Esophagus squamous epithelium (tissue), 5 donors: ENCODE measurements at regions not wholly inside any gene's neighbourhood (a gene's known extent, or its start where the extent isn't known, plus 50 kb on each side); places are given as distances from the start of the nearest gene placed in this dataset.

Source experiments
- DNase-seq: peaks from one replicate; lab custom pipeline; 2025; lab: John Stamatoyannopoulos, UW
- H3K27ac ChIP-seq, 4 donors: fragments of 200-600 bp; sonication (generic); one replicate each; pipeline ENCODE4 v1.5.1; 2016 to 2019; ENCODE audit warnings: mild to moderate bottlenecking in 1 of 4
- H3K27me3 ChIP-seq, 4 donors: fragments of 200-600 bp; sonication (generic); 1 replicate in 3 of 4; 2 replicates in 1 of 4; pipeline versions ENCODE4 v1.5.1 to v1.6.0; 2017 to 2021; ENCODE audit warnings: antibody characterized with exemption in 1 of 4
- H3K36me3 ChIP-seq, 3 donors: fragments of 200-600 bp; sonication (generic); one replicate each; pipeline ENCODE4 v1.5.1; 2016 to 2019
- H3K4me1 ChIP-seq, 3 donors: fragments of 200-600 bp; sonication (generic); one replicate each; pipeline ENCODE4 v1.5.1; 2017 to 2019
- H3K4me3 ChIP-seq, 4 donors: fragments of 200-600 bp; sonication (generic); 1 replicate in 3 of 4; 2 replicates in 1 of 4; pipeline ENCODE4 v1.5.1; 2016 to 2019; ENCODE audit warnings: mild to moderate bottlenecking in 2 of 4, moderate library complexity in 1 of 4
- H3K9me3 ChIP-seq, 3 donors: fragments of 200-600 bp; sonication (generic); one replicate each; pipeline ENCODE4 v1.5.1; 2016 to 2019
- CTCF ChIP-seq, 6 experiments: fragments of 450-650 bp in 4 of 6; fragments of 200-600 bp in 2 of 6; sonication (generic) in 2 of 6; IDR thresholded peaks; one replicate each; pipeline ENCODE4 v1.5.1; 2016 to 2019; ENCODE audit warnings: antibody characterized with exemption in 6 of 6, mild to moderate bottlenecking in 4 of 6, moderate library complexity in 4 of 6
- POLR2A ChIP-seq, 4 donors: fragments of 450-650 bp; IDR thresholded peaks; one replicate each; pipeline ENCODE4 v1.6.1; 2017; ENCODE audit warnings: antibody characterized with exemption in 4 of 4, mild to moderate bottlenecking in 4 of 4, moderate library complexity in 3 of 4
- WGBS, 2 donors: methylation state at CpG; one replicate each; pipeline ENCODE4 v1.1.5; 2018; 5-methylcytosine and 5-hydroxymethylcytosine counted together
- intact Hi-C: fragments of 100-400 bp; cut with DNase I; formaldehyde crosslinking; loops from one replicate; pipeline ENCODE4 v1.15.0; 2022
- donor health status: DM: yes; HTN: yes; CAD: no.

GRCh38 chr1:221241592-221241991, 362.3 kb downstream of the HLX start:
- no peak for DNase-seq
- Histone ChIP-seq H3K4me3 (no peak overlapping the region), H3K36me3 (no peaks in the 10 kb centered on the region), H3K4me1 (no peaks in the 10 kb centered on the region), H3K9me3 (no peaks in the 10 kb centered on the region), H3K27ac (no peak overlapping the region), H3K27me3 (no peaks in the 10 kb centered on the region)
- intact Hi-C loops, result no loop called here
- no peak for TF ChIP-seq POLR2A (IDR thresholded peaks at IDR 0.05)
- no peak for TF ChIP-seq CTCF (IDR thresholded peaks at IDR 0.05)
- 77 to 81% methylated on average over 2 of the region's 2 CpGs for WGBS, 2 donors

- no peak for DNase-seq
- Histone ChIP-seq H3K4me1 (no peaks in the 10 kb centered on the region), H3K9me3 (no peaks in the 10 kb centered on the region), H3K36me3 (no peaks in the 10 kb centered on the region), H3K27me3 (no peaks in the 10 kb centered on the region), H3K4me3 (no peak overlapping the region), H3K27ac (no peak overlapping the region)
- WGBS, 2 donors, result 71 to 76% methylated on average over 2 of the region's 2 CpGs
- TF ChIP-seq CTCF (IDR thresholded peaks at IDR 0.05) (no peak), POLR2A (IDR thresholded peaks at IDR 0.05) (no peak)
- intact Hi-C loops, result no loop called here
These were observed 366.8 kb downstream of the HLX start for GRCh38 chr1:221246067-221246466.

GRCh38 chr1:221246628-221247415, 367.6 kb downstream of the HLX start:
- intact Hi-C loops, result no loop called here
- no peak for TF ChIP-seq CTCF (IDR thresholded peaks at IDR 0.05)
- no peak for TF ChIP-seq POLR2A (IDR thresholded peaks at IDR 0.05)
- H3K36me3 ChIP-seq, result no peaks in the 10 kb centered on the region
- H3K27me3 ChIP-seq, result no peaks in the 10 kb centered on the region
- no peak for DNase-seq
- no peaks in the 10 kb centered on the region for H3K4me1 ChIP-seq
- H3K27ac ChIP-seq, result no peak overlapping the region
- no peaks in the 10 kb centered on the region for H3K9me3 ChIP-seq
- WGBS, 2 donors, result 88 to 89% methylated on average over 4 of the region's 4 CpGs
- no peak overlapping the region for H3K4me3 ChIP-seq

GRCh38 chr1:221251580-221251979, 372.3 kb downstream of the HLX start:
- no peak for TF ChIP-seq CTCF (IDR thresholded peaks at IDR 0.05)
- no peak for TF ChIP-seq POLR2A (IDR thresholded peaks at IDR 0.05)
- H3K27me3 ChIP-seq, result no peaks in the 10 kb centered on the region
- H3K9me3 ChIP-seq, result no peaks in the 10 kb centered on the region
- no peak overlapping the region for H3K27ac ChIP-seq
- 57 to 96% methylated on average over 2 of the region's 2 CpGs for WGBS, 2 donors
- no peaks in the 10 kb centered on the region for H3K4me1 ChIP-seq
- H3K36me3 ChIP-seq, result no peaks in the 10 kb centered on the region
- DNase-seq, result no peak
- intact Hi-C loops, result no loop called here
- H3K4me3 ChIP-seq, result no peak overlapping the region

GRCh38 chr1:221254813-221255212, 375.6 kb downstream of the HLX start:
- no peaks in the 10 kb centered on the region for H3K27me3 ChIP-seq
- H3K9me3 ChIP-seq, result no peaks in the 10 kb centered on the region
- H3K4me3 ChIP-seq, result no peak overlapping the region
- H3K27ac ChIP-seq, result no peak overlapping the region
- TF ChIP-seq POLR2A (IDR thresholded peaks at IDR 0.05), result no peak
- H3K4me1 ChIP-seq, result no peaks in the 10 kb centered on the region
- intact Hi-C loops, result no loop called here
- no peaks in the 10 kb centered on the region for H3K36me3 ChIP-seq
- no peak for DNase-seq
